DND-41 (cell line): ENCODE measurements at regions not wholly inside any gene's neighbourhood (a gene's known extent, or its start where the extent isn't known, plus 50 kb on each side); places are given as distances from the start of the nearest gene placed in this dataset.
"Not testable (repeated sequence)": the region's sequence is repeated elsewhere in the genome, so short reads cannot be mapped to it uniquely, and the experiment has no call there.

Experiments used
- EZH2 ChIP-seq: IDR thresholded peaks from 3 replicates; pipeline ENCODE4 v1.6.1; 2012; ENCODE audit warnings: borderline replicate concordance, low read depth, mild to moderate bottlenecking, moderate library complexity, low read length, inconsistent platforms; ENCODE audit not compliant: severe bottlenecking
- TF ChIP-seq, protein P1 (sequence below): IDR thresholded peaks from 2 replicates; pipeline ENCODE4 v1.5.1; 2012; ENCODE audit warnings: borderline replicate concordance, low read length, moderate library complexity, mild to moderate bottlenecking; ENCODE audit not compliant: poor library complexity, severe bottlenecking; ENCODE audit errors: extremely low read depth

DNA sequence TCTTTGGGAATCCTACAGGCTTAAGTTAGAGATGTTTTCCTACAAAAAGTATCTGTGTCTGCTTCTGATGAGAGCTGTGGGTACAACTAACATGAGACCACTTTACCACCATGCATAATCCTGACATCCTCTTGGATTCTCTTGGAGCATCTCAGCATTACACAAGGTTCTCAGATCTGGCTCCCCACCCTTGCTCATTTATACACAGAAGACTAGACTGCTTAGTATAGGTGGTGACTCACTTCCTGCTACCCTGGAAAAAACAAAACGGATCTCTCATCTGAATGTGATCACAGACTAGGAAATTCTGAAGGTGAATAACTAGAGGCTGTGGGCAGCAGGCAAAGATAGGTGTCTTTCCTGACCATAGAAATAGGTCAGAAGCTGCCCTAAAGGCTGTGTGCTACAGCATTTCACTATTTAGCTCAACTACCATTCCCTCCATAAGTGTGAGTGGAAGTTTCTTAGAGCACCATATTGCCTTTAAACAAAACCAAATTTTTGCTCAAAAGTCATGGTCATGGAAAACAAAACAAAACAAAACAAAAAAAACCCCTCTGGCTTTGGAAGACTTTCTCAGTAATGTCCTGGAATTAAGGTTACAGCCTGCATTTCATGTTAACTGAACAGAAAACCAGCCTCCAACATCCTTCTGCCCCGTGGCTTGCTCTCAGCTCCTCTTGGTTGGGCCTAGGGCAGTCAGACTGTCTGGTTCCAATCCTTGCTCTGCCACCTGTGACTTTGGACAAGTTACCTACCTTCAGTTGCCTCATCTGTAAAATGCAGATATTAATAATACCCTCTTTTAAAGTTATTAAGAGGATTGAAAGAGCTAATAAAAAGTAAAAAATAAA, 75.1 kb upstream of the ZSCAN2 start:
- TF ChIP-seq, protein P1, sequence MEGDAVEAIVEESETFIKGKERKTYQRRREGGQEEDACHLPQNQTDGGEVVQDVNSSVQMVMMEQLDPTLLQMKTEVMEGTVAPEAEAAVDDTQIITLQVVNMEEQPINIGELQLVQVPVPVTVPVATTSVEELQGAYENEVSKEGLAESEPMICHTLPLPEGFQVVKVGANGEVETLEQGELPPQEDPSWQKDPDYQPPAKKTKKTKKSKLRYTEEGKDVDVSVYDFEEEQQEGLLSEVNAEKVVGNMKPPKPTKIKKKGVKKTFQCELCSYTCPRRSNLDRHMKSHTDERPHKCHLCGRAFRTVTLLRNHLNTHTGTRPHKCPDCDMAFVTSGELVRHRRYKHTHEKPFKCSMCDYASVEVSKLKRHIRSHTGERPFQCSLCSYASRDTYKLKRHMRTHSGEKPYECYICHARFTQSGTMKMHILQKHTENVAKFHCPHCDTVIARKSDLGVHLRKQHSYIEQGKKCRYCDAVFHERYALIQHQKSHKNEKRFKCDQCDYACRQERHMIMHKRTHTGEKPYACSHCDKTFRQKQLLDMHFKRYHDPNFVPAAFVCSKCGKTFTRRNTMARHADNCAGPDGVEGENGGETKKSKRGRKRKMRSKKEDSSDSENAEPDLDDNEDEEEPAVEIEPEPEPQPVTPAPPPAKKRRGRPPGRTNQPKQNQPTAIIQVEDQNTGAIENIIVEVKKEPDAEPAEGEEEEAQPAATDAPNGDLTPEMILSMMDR: not testable (repeated sequence)
- not testable (repeated sequence) for TF ChIP-seq EZH2
